ENCODE measurements at regions not wholly inside any gene's neighbourhood (a gene's known extent, or its start where the extent isn't known, plus 50 kb on each side); places are given as distances from the start of the nearest gene placed in this dataset.

DNA sequence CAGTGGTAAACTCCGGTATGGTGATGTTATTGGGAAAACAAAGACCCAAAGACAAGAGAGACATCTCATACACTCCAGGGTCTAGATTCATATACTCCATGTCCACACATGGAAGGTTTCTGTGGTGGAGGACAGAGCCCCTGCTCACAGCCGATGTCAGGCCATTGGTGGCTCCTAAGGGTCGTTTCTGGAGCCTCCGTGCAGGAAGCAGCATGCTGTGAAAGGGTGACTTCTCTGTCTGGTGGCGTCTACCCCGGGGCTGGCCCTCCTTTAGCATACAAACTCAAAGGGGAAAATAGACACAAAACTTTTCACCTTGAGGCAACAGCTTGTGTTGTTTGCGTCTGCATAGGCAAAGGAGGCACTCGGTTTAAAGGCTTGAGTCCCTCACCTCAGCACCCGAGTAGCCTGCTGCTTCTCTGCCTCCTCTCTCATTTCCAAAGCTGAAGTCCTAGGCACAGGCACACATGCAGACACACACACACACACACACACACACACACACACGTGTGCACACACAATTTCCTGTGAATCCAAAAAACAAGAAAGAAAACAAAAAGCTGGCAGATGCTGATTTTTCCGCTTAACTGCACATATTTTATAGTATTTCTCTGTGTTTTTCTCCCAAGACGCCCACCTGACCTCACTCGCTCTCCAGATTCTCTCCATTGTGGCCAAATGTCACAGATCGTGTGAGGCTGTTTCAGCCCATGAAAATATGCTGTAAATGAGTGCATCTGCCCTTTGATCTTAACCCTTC lies 601.4 kb upstream of the MGMT start:
- CTCF ChIA-PET, result no interaction called here
- Mint-ChIP-seq H3K36me3 (ENCODE audit: low read depth) (no peaks in the 10 kb centered on the region), H3K4me1 (no peaks in the 10 kb centered on the region), H3K27me3 (peaks cover 3% of the 10 kb centered on the region), H3K9me3 (no peaks in the 10 kb centered on the region), H3K27ac (no peak overlapping the region), H3K4me3 (no peak overlapping the region)
- intact Hi-C loops (cut with micrococcal nuclease), result no loop called here
- DNase-seq (no peak), ATAC-seq (ENCODE audit: low read depth) (no peak)
- POLR2A ChIA-PET, result no interaction called here
- TF ChIP-seq, protein P1, sequence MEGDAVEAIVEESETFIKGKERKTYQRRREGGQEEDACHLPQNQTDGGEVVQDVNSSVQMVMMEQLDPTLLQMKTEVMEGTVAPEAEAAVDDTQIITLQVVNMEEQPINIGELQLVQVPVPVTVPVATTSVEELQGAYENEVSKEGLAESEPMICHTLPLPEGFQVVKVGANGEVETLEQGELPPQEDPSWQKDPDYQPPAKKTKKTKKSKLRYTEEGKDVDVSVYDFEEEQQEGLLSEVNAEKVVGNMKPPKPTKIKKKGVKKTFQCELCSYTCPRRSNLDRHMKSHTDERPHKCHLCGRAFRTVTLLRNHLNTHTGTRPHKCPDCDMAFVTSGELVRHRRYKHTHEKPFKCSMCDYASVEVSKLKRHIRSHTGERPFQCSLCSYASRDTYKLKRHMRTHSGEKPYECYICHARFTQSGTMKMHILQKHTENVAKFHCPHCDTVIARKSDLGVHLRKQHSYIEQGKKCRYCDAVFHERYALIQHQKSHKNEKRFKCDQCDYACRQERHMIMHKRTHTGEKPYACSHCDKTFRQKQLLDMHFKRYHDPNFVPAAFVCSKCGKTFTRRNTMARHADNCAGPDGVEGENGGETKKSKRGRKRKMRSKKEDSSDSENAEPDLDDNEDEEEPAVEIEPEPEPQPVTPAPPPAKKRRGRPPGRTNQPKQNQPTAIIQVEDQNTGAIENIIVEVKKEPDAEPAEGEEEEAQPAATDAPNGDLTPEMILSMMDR (IDR thresholded peaks at IDR 0.05), result no peak

DNA sequence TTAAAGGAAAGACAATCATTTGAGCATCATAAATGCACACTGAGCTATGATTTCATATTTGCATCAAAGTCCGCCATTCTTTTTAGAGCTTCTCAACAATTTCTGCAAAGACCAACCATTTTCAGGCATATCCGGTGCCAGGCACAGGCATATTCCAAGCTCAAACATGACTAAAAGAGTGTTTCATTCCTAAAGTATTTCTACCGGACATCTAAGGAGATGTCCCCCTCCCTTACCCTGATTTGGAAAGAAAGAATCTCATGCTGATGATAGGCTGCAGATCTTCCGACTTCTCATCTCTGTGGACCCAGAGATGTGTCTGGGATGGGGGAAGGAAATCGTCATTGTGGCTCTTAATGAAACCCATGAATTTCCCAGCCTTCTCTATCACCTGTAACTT lies 600.5 kb upstream of the MGMT start:
- DNase-seq, result no peak
- no peaks in the 10 kb centered on the region for H3K4me1 Mint-ChIP-seq
- H3K36me3 Mint-ChIP-seq (ENCODE audit: low read depth), result no peaks in the 10 kb centered on the region
- intact Hi-C loops (cut with micrococcal nuclease), result no loop called here
- TF ChIP-seq, protein P1 (IDR thresholded peaks at IDR 0.05), result no peak
- H3K9me3 Mint-ChIP-seq, result no peaks in the 10 kb centered on the region
- no peak for ATAC-seq (ENCODE audit: low read depth)
- CTCF ChIA-PET, result no interaction called here
- H3K4me3 Mint-ChIP-seq, result no peak overlapping the region
- H3K27me3 Mint-ChIP-seq, result no peaks in the 10 kb centered on the region
- POLR2A ChIA-PET, result no interaction called here
- no peak overlapping the region for H3K27ac Mint-ChIP-seq

DNA sequence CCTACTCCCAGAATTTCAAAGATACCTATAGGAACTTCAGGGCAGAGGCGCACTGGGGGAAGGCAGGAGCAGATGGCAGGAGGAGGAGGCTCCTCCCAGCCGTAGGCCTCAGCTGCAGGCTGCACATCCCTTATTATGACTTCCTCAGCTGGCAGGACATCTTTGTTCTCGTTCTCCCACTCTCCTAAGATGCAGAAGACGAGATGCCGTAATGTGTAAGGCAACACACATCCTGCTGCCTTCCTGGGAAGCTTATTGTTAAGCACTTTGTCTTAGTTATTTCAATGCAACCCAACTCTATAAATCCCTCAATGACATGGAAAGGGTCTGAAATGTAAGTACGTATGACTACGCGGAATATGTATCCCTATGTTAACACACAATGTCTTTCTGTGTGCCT lies 599.8 kb upstream of the MGMT start:
- Mint-ChIP-seq H3K27ac (no peak overlapping the region), H3K27me3 (no peaks in the 10 kb centered on the region), H3K36me3 (ENCODE audit: low read depth) (no peaks in the 10 kb centered on the region), H3K4me1 (no peaks in the 10 kb centered on the region), H3K4me3 (no peak overlapping the region), H3K9me3 (no peaks in the 10 kb centered on the region)
- TF ChIP-seq, protein P1 (IDR thresholded peaks at IDR 0.05), result no peak
- ATAC-seq (ENCODE audit: low read depth), result no peak
- no peak for DNase-seq
- ChIA-PET CTCF (no interaction called here), POLR2A (no interaction called here)
- intact Hi-C loops (cut with micrococcal nuclease), result no loop called here

DNA sequence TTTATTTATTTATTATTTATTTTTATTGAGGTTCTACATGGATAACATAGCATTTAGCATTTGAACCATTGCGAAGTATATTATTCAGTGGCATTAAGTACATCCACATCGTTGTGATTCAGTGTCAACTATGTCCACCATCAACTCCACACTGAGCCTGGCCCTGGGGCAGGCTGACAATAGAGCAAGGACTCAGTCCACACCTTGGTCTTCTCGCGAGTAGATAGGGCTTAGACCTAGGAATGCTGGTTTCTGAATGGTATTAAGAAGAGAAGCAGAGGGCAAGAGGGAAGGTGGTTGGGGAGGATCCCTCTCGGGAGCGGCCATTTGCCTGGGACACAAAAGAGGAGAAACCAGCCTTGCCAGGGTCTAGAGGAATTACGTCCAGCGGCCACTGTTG lies 599.2 kb upstream of the MGMT start:
- no peaks in the 10 kb centered on the region for H3K27me3 Mint-ChIP-seq
- ATAC-seq (ENCODE audit: low read depth) (no peak), DNase-seq (no peak)
- intact Hi-C loops (cut with micrococcal nuclease), result no loop called here
- no peak overlapping the region for H3K4me3 Mint-ChIP-seq
- no peak overlapping the region for H3K27ac Mint-ChIP-seq
- no peaks in the 10 kb centered on the region for H3K36me3 Mint-ChIP-seq (ENCODE audit: low read depth)
- H3K4me1 Mint-ChIP-seq, result no peaks in the 10 kb centered on the region
- ChIA-PET POLR2A (no interaction called here), CTCF (no interaction called here)
- H3K9me3 Mint-ChIP-seq, result no peaks in the 10 kb centered on the region
- TF ChIP-seq, protein P1 (IDR thresholded peaks at IDR 0.05), result no peak

DNA sequence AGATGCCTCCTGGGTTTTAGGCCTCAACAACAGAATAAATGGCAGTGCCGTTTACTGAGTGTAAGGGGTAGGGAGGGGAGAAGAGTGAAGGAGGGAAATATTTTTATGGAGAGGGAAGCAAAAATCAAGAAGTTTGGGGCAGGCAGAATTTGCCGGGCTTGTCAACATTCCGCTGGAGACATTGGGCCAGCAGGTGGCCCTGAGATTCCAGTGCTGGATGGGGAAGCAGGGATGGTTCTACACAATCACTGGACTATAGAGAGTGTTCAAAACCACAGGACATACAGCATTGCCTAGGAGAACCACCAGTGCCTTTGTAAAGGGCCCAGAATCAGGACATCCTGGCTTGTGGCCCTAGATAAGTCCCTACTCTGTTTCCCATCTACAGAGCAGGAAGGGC lies 598.6 kb upstream of the MGMT start:
- H3K4me1 Mint-ChIP-seq, result no peaks in the 10 kb centered on the region
- ChIA-PET CTCF (no interaction called here), POLR2A (no interaction called here)
- no peaks in the 10 kb centered on the region for H3K9me3 Mint-ChIP-seq
- H3K27me3 Mint-ChIP-seq, result no peaks in the 10 kb centered on the region
- H3K27ac Mint-ChIP-seq, result no peak overlapping the region
- intact Hi-C loops (cut with micrococcal nuclease), result no loop called here
- no peak overlapping the region for H3K4me3 Mint-ChIP-seq
- no peaks in the 10 kb centered on the region for H3K36me3 Mint-ChIP-seq (ENCODE audit: low read depth)
- ATAC-seq (ENCODE audit: low read depth), result no peak
- TF ChIP-seq, protein P1 (IDR thresholded peaks at IDR 0.05), result no peak
- DNase-seq, result no peak
